ENCODE measurements at regions not wholly inside any gene's neighbourhood (a gene's known extent, or its start where the extent isn't known, plus 50 kb on each side); places are given as distances from the start of the nearest gene placed in this dataset.

GRCh38 chr1:55571767-55572166 is 356.6 kb upstream of the USP24 start:
- TF ChIP-seq, protein P1, sequence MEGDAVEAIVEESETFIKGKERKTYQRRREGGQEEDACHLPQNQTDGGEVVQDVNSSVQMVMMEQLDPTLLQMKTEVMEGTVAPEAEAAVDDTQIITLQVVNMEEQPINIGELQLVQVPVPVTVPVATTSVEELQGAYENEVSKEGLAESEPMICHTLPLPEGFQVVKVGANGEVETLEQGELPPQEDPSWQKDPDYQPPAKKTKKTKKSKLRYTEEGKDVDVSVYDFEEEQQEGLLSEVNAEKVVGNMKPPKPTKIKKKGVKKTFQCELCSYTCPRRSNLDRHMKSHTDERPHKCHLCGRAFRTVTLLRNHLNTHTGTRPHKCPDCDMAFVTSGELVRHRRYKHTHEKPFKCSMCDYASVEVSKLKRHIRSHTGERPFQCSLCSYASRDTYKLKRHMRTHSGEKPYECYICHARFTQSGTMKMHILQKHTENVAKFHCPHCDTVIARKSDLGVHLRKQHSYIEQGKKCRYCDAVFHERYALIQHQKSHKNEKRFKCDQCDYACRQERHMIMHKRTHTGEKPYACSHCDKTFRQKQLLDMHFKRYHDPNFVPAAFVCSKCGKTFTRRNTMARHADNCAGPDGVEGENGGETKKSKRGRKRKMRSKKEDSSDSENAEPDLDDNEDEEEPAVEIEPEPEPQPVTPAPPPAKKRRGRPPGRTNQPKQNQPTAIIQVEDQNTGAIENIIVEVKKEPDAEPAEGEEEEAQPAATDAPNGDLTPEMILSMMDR (IDR thresholded peaks at IDR 0.05): no peak
- no peak for TF ChIP-seq POLR2A (IDR thresholded peaks at IDR 0.05)
